BJ (cell line): ENCODE measurements at regions not wholly inside any gene's neighbourhood (a gene's known extent, or its start where the extent isn't known, plus 50 kb on each side); places are given as distances from the start of the nearest gene placed in this dataset.

Source experiments
- CTCF ChIA-PET: fragments of 350-600 bp; formaldehyde crosslinking; extraction: SDS; loops from one replicate; lab custom pipeline; 2021; ENCODE audit warnings: antibody characterized with exemption, inconsistent platforms; lab: Yijun Ruan, JAX
- POLR2A ChIA-PET: fragments of 300-600 bp; sonication (Branson Sonifier 250); formaldehyde crosslinking; extraction: SDS; loops from one replicate; lab custom pipeline; 2021; ENCODE audit warnings: antibody characterized with exemption; lab: Charles Lee
- DNase-seq: peaks from one replicate; pipeline ENCODE4 v3.0.0-alpha.2; 2011; ENCODE audit warnings: low read depth
- H3K27me3 ChIP-seq: 2 replicates; pipeline ENCODE4 v1.6.0; 2011; ENCODE audit warnings: low read length; ENCODE audit not compliant: control insufficient read depth, insufficient read depth
- H3K36me3 ChIP-seq: 2 replicates; pipeline ENCODE4 v1.5.1; 2011; ENCODE audit warnings: low read length; ENCODE audit not compliant: control insufficient read depth, insufficient read depth
- H3K4me3 ChIP-seq: 2 replicates; pipeline ENCODE4 v1.5.1; 2011; ENCODE audit warnings: low read depth, mild to moderate bottlenecking, control low read depth, low read length
- CTCF ChIP-seq: IDR thresholded peaks from 2 replicates; pipeline ENCODE4 v1.5.1; 2011; ENCODE audit warnings: low read depth, mild to moderate bottlenecking, control low read depth, inconsistent platforms, low read length, moderate library complexity; ENCODE audit not compliant: insufficient read depth

- no peak for DNase-seq
- CTCF ChIA-PET, result no interaction called here
Observed at GRCh38 chr4:43089730-43090129, 197.2 kb downstream of the GRXCR1 start.

GRCh38 chr4:43103048-43103447 is 210.5 kb downstream of the GRXCR1 start:
- H3K36me3 ChIP-seq, result no peaks in the 10 kb centered on the region
- no peaks in the 10 kb centered on the region for H3K27me3 ChIP-seq
- H3K4me3 ChIP-seq, result no peak overlapping the region
- ChIA-PET CTCF (no interaction called here), POLR2A (no interaction called here)
- no peak for DNase-seq
- TF ChIP-seq CTCF, result no peak

More at GRCh38 chr4:43089730-43090129, 197.2 kb downstream of the GRXCR1 start:
- POLR2A ChIA-PET, result no interaction called here
- Histone ChIP-seq H3K36me3 (no peaks in the 10 kb centered on the region), H3K4me3 (no peak overlapping the region), H3K27me3 (no peaks in the 10 kb centered on the region)
- no peak for TF ChIP-seq CTCF

- H3K4me3 ChIP-seq, result no peak overlapping the region
- CTCF ChIA-PET, result no interaction called here
- POLR2A ChIA-PET, result no interaction called here
Observed at GRCh38 chr4:43112139-43112538, 219.6 kb downstream of the GRXCR1 start.

DNA sequence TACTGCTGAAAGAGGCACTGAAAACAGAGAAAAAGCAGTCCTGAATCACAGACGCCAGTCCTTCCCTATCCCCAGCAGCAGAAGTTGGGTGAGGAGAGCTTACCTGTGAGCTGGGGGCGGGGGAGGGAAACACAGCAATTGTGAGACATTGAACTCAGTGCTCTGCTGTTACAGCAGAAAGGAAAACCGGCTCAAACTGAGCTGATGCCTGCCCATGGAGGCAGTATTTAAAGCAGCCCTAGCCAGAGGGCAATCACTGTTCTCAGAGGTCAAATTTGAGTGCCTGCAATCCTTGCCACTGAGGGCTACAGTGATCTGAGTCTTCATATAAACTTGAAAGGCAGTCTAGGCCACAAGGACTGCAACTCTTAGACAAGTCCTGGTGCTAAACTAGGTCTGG is 220.7 kb downstream of the GRXCR1 start:
- no peaks in the 10 kb centered on the region for H3K27me3 ChIP-seq
- DNase-seq, result no peak
- no peak for TF ChIP-seq CTCF
- CTCF ChIA-PET, result interaction anchor here (1.3 kb wide), 1 partner anchor 28 kb away, joined by 3 read pairs; no protein-coding TSS in a partner anchor
- POLR2A ChIA-PET, result no interaction called here
- no peak overlapping the region for H3K4me3 ChIP-seq
- no peaks in the 10 kb centered on the region for H3K36me3 ChIP-seq

More at GRCh38 chr4:43112139-43112538, 219.6 kb downstream of the GRXCR1 start:
- no peaks in the 10 kb centered on the region for H3K36me3 ChIP-seq
- DNase-seq, result no peak
- H3K27me3 ChIP-seq, result no peaks in the 10 kb centered on the region
- TF ChIP-seq CTCF, result no peak

DNA sequence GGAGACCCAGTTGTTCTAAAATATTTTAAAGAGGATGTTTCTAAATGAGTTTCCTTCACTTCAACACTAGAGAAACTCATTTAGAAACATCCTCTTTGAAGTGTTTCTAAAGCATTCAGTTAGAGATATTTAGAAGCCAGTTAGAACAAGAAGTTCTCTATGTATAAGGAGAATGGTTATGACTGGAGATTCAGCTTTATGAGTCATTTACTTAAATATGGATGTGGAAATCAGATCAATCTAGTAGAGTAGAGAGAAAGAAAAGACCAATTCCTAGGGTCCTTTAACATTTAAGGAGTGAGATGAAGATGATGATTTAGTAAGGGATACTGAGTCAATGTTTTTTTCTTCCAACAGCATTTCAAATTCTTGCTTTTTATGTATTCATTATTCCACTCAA is 234.1 kb downstream of the GRXCR1 start:
- DNase-seq, result no peak
- ChIA-PET POLR2A (no interaction called here), CTCF (no interaction called here)
- TF ChIP-seq CTCF, result no peak
- Histone ChIP-seq H3K36me3 (no peaks in the 10 kb centered on the region), H3K4me3 (no peak overlapping the region), H3K27me3 (no peaks in the 10 kb centered on the region)
